ENCODE measurements at regions not wholly inside any gene's neighbourhood (a gene's known extent, or its start where the extent isn't known, plus 50 kb on each side); places are given as distances from the start of the nearest gene placed in this dataset.
A peak's percentile ranks its signal among the peaks of the same experiment; 100 is the strongest.
"Not testable (repeated sequence)": the region's sequence is repeated elsewhere in the genome, so short reads cannot be mapped to it uniquely, and the experiment has no call there.

GRCh38 chr6:80537118-80537972 is 430.9 kb downstream of the BCKDHB start:
- no peak for DNase-seq

- DNase-seq: no peak
Measured at GRCh38 chr6:80535914-80536565, 429.6 kb downstream of the BCKDHB start.

- no peak for DNase-seq
Measured at GRCh38 chr6:80531681-80532619, 425.5 kb downstream of the BCKDHB start.

GRCh38 chr6:80530103-80530502 is 423.6 kb downstream of the BCKDHB start:
- no peak for DNase-seq

GRCh38 chr6:80528115-80528514 is 421.6 kb downstream of the BCKDHB start:
- no peak for DNase-seq

GRCh38 chr6:80527552-80528052 is 421.1 kb downstream of the BCKDHB start:
- DNase-seq: no peak

GRCh38 chr6:80523531-80523997 is 417.1 kb downstream of the BCKDHB start:
- DNase-seq: peak; percentile 42

- DNase-seq: peak; percentile 71
Measured at GRCh38 chr6:80523010-80523409, 416.5 kb downstream of the BCKDHB start.

GRCh38 chr6:80522576-80522975 is 416.1 kb downstream of the BCKDHB start:
- peak; percentile 57 for DNase-seq

- DNase-seq: no peak
Measured at GRCh38 chr6:80519811-80520594, 413.5 kb downstream of the BCKDHB start.

GRCh38 chr6:80517525-80517924 is 411.1 kb downstream of the BCKDHB start:
- no peak for DNase-seq

- not testable (repeated sequence) for DNase-seq
Measured at GRCh38 chr6:80510521-80510920, 404.1 kb downstream of the BCKDHB start.

- DNase-seq: no peak
Measured at GRCh38 chr6:80508885-80509630, 402.6 kb downstream of the BCKDHB start.

- no peak for DNase-seq
Measured at GRCh38 chr6:80504882-80505281, 398.4 kb downstream of the BCKDHB start.

- no peak for DNase-seq
Measured at GRCh38 chr6:80503660-80504059, 397.2 kb downstream of the BCKDHB start.

GRCh38 chr6:80502871-80503270 is 396.4 kb downstream of the BCKDHB start:
- no peak for DNase-seq

- no peak for DNase-seq
Measured at GRCh38 chr6:80501636-80502035, 395.2 kb downstream of the BCKDHB start.

GRCh38 chr6:80497696-80498486 is 391.4 kb downstream of the BCKDHB start:
- not testable (repeated sequence) for DNase-seq

- DNase-seq: no peak
Measured at GRCh38 chr6:80489911-80490635, 383.6 kb downstream of the BCKDHB start.

- DNase-seq: no peak
Measured at GRCh38 chr6:80488190-80488589, 381.7 kb downstream of the BCKDHB start.
